SK-MEL-5 (cell line): ENCODE measurements at regions not wholly inside any gene's neighbourhood (a gene's known extent, or its start where the extent isn't known, plus 50 kb on each side); places are given as distances from the start of the nearest gene placed in this dataset.

Source experiments
- DNase-seq: peaks from one replicate; pipeline ENCODE4 v3.0.0-alpha.2; 2016; ENCODE audit warnings: low read depth, low spot score
- in situ Hi-C: cut with HindIII; loops from 2 replicates; pipeline ENCODE4 v1.10.0; 2016; ENCODE audit warnings: low sequenced_read_pairs, high pct_unique_total_duplicates, low pct_unique_long_range_greater_than_20kb

DNA sequence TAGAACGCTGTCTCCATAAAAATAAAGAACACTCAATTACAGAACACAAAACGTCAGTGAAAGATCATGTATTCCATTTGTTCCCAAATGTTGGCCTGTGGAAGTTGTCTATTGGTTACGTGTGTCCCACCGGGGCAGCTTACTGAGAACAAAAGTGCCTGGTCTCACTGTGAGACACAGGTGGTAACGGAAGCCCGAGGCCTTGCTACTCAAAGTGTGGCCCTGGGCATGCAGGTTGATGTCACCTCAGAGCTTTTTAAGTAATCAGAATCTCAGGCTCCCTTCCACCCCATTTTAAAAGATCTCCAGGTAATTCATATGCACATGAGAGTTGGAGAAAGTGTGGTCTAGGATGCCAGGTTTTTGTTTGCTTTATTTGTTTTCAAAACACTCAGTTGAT is 422.5 kb upstream of the OPRM1 start:
- in situ Hi-C loops = no loop called here
- DNase-seq = no peak

DNA sequence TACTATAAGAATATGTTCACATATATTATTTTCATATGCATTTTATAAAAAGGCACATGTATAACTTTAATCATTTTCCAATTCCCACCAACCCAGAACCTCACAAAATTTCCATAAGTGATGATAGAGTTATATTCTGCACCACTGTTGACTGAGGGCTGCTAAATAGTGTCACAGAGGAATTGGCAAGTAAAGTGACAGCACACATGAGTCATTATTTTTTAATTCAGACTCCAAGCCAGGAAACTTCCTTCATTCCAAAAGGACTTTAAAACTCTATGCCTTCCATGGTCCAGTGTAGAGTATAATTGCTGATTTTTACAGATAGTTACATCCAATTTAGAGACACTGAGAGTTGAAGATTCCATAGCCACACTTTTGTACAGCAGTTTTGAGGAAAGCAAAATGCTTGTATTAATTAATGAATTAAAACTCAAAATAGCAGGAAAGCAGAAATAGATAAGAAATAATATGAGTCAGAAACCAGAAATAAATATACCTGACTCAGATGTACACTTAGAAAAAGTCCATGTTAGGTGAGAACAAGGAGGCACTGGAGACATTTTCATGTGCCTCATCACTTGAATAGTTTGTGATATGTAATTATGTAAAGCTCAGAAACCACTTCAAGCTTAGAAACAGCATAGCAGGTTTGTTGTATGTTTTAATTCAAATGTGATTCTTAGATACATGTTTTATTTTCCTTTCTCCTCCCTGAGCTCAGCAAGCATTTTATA is 425.2 kb upstream of the OPRM1 start:
- no peak for DNase-seq
- in situ Hi-C loops = no loop called here

DNA sequence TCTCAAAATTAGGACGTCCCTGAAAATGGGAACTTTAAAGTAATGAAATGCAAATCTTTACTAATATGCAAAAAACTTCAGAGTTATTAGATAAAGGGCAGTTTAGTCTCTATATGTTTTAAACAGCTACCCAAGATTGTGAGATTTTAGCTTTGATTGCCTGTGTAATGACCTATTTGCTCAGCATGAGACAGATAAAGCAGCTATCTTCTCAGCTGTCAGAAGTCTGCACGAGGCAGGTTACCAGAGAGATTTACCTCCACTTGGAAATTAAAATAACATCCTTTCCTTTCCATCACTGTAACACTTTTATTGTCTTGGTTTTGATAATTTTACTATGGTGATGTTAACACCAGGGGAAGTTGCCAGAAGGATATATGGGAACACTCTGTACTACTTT is 436.6 kb upstream of the OPRM1 start:
- in situ Hi-C loops = no loop called here
- DNase-seq = no peak

DNA sequence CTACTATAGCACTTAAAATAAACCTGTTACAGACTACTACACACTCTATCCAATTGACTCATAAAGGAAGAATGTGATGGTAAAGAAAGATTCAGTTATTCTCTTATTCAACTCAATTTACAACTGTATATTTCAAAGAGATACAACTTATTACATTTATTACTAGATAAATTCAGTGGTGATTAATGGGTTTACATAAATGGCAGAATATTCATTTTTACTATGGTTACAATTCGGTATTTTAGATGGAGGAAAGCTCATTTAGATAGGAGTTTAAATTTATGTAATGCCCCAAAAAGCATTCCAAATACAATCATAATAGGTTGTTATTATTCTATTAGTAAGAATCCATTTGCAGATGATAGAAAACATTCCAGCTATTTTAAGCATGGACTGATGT is 439.1 kb upstream of the OPRM1 start:
- DNase-seq = no peak
- in situ Hi-C loops = no loop called here

DNA sequence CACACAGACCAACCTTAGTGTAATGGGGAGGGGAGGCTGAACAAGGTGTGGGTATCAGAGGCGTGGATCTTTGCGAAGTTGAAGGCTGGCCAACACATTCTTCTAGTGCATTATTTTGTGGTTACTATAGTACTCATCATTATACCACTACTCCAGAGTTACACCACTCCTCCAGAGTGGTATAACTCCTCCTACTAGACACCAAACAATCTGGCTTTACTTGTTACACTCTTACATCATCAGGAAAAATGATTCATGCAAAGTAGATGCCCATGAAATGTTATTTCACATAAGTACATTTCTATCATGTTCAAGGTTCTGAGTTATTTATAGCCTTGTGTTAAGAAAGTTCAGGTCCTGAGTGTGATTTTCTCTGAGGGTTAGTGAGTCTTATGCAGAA is 443.1 kb upstream of the OPRM1 start:
- DNase-seq = no peak
- in situ Hi-C loops = no loop called here

DNA sequence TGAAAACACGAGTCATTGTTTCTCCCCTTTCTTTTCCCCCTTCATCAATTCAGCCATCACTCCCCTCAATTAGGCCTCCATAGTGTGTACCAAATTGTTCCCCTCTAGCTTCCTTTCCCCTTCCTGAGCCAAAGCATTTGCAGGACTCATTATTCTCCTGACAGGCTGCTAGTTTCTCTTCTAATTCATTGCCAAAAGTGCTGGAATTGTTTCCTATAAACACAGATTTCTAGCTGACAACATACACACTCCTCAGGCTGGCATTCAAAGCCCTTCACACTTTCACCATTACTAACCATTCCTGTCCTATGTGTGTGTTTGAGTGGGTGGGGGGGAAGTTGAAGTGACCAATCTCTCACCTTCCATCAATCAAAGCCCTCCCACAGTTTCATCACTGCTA is 444.2 kb upstream of the OPRM1 start:
- in situ Hi-C loops = no loop called here
- no peak for DNase-seq

DNA sequence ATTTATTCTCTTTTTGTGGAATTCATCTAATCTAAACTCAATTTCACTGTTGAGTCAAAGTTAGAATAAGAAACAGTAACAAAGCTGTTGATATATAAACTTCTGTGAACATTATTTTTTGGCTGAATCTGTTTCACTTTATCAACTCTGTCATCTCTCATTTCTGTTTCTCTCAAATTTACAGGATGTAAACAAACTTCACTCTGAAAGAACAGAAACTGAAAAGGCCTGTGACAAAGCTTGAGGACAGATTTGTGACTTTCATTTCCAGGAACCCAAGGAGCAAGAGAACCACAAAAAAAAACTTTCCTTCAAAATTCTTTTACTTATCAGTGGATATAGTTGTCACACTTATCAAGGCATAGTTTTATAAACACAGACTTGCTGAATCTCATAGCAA is 447.9 kb upstream of the OPRM1 start:
- no peak for DNase-seq
- in situ Hi-C loops = no loop called here

DNA sequence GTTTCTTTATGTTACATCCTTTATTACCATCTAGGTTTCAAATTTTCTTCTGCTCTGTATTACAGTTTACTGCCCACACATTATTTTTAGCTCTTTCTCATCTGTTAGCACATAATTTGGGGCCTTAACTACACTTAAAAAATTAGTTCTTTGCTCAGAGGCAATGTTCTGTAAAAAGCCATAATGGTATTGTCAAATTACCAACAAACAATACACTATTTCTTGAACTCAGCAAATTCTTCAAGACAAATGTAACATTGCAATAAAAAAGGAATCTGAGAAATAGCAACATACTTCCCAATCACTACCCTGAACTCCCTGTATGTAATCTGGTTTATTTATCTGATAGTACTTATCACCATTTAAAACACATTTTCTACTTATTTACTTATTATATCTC is 448.6 kb upstream of the OPRM1 start:
- in situ Hi-C loops = no loop called here
- DNase-seq = no peak

DNA sequence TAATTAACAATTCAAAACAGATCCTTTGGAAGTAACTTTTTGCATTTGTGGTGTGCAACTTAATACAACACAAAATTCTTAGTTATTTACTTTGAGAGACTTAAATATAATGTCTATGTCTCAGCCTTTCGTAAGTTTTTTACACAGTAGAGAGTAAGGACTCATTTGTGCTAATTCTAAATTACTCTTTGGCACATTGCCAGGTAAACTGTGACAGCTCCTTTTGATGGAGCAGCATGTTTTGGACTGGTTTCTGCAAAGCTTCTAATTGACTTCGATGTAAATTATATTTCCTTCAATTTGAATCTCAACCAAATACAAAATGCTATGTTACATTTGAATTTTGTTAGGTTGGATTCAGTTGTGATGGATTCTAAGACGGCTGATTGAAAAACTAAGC is 450.7 kb upstream of the OPRM1 start:
- DNase-seq = no peak
- in situ Hi-C loops = no loop called here

DNA sequence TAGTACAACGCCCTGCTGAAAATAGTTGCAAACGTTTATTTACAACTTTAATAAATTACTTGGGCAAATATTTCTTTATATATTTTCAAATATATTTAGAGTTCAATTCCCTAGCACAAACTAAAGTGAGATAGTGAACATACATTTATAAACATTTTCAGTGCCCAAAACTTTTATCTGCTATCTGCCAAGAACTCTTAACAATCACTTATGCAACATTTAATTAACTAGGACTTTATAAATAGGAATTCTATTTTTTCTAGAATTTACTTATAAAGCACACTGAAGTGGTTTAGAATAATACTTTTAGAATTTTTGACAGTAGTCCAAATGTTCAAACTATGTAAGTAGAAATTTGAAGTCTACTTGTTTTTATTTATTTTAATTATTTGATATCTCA is 452.6 kb upstream of the RGS17 start:
- in situ Hi-C loops = no loop called here
- no peak for DNase-seq

DNA sequence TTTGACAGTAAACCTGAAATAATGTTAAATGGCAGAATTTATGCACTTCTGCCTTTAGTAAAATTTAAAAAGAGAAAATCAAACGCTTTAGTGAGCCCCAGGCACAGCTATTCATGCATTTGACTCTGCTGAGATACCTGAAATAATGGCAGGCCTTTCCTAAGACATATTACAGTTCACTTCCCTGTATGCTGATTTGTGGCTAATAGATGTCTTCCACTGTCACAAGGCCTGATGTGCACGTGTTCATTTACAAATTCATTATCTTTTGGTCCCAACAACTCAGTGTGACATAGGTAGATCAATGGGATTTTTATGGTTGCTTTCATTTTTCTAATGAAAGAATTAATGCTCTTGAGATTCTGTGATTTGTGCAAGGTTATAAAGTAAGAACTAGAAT is 449.7 kb upstream of the RGS17 start:
- in situ Hi-C loops = no loop called here
- DNase-seq = no peak

DNA sequence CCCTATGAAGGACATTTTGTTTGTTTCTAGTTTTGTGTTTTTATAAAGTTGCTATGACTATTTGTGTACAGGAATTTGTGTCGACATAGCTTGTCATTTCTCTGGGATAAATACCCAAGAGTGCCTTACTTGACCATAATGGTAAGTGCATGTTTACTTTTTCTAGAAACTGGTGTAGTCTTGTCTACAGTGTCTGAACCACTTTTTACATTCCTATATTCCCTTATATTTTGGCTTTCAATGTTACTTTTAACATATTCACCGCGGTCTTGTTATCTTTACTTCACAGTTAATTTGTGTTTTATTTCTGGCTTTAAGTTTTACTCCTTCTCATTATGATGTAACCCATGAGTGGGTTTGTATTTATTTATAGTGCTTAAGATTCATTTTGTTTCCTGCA is 444.4 kb upstream of the RGS17 start:
- in situ Hi-C loops = no loop called here
- DNase-seq = no peak

DNA sequence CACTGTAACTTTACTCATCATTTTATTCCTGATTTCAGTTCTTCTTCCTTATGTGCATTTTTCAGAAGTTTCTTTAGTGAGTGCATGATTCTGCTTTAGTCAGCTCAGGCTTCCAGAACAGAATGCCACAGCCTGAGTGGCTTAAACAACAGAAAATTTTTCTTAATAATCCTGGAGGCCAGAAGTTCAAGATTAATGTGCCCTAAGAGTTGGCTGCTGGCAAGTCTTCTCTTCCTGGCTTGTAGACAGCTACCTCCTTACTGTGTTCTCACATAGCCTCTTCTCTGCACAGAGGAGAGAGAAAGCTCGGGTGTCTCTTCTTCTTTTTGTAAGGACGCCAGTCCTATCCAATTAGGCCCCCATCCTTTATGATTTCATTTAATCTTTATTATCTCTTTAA is 443.1 kb upstream of the RGS17 start:
- in situ Hi-C loops = no loop called here
- DNase-seq = no peak

DNA sequence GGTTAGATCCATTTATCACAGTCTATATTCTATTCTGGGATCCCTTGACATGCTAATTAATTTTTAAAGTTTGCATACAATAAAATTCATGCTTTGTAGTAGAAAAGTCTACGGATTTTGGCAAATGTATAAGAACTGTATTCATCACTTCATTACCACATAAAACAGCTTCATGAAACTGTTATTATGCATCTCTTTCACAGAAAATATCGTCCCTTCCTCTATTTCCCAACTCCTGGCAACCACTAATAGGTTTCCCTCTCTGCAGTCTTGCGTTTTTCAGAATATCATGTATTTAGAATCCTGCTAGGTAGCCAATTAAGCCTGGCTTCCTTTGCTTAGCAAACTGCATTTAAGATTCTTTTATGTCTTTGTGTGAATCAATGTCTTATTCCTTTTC is 441.3 kb upstream of the RGS17 start:
- in situ Hi-C loops = no loop called here
- no peak for DNase-seq

DNA sequence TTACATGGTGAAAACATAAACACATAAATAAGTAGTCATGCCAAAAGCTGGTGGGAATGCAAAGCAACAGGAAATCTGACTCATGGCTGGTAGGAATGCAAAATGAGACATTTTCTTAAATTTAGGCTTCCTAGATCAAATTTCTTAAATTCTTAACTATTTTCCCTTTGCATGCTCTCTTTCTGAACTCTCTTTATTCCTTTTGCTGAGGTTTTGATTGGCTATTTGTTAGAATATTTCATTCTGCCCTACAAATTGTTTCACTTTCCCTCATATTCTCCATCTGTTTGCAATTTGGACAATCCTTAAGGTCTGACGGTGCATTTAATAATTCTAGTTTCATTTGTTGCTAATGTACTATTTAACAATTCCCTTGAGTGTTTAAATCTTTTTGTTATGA is 437.5 kb upstream of the RGS17 start:
- in situ Hi-C loops = no loop called here
- no peak for DNase-seq

DNA sequence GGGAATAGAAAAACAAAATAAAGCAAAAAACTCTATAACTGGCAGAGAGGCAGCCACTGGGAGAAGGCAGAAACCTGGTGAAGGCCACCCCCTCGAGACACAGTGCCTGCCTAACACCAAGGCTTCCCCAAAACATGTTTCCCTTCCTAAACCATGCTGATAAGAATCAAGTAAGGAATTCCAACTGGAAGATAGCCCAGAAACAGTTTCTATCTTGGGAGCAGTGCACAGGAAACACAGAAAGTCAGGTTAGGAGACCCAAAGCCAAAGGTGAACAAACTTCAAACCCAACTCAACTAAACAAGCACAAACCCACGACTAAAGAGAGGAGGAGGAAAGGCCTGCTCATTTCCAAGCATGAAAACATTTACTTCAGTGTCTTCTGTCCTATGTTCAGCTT is 433.7 kb upstream of the RGS17 start:
- in situ Hi-C loops = no loop called here
- DNase-seq = no peak

DNA sequence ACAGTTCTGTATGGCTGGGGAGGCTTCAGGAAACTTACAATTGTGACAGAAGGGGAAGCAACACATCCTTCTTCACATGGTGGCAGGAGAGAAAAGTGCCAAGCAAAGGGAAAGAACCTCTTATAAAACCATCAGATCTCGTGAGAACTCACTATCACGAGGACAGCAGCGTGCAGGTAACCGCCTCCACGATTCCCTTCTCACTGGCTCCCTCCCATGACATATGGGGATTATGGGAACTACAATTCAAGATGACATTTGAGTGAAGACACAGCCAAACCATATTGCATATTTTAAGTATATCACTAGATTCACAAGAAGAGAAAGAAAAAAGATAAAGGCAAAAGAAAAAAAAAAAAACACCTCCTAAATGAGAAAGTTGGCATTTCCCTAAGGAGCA is 431.9 kb upstream of the RGS17 start:
- in situ Hi-C loops = no loop called here
- peak; percentile 36 for DNase-seq

DNA sequence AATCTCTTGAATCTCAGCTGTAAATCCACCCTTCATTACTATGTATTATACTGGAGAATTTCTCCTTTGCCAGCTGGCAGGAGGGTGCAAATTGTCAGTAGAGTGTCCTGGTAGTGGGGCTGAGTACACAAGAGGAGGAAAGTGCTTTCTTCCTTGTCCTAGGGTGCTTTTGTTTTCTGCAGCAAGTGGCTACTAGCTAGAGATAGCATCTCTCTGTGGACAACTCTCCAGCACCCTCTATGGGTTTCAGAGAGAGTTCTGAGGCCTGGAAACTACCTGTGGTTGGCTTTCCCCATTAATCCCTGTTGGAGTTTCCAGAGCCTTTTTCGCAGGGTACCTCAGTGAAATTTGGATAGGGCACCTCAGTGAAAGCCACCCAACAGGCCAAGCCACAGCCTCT is 422.5 kb upstream of the RGS17 start:
- in situ Hi-C loops = no loop called here
- peak; percentile 56 for DNase-seq

DNA sequence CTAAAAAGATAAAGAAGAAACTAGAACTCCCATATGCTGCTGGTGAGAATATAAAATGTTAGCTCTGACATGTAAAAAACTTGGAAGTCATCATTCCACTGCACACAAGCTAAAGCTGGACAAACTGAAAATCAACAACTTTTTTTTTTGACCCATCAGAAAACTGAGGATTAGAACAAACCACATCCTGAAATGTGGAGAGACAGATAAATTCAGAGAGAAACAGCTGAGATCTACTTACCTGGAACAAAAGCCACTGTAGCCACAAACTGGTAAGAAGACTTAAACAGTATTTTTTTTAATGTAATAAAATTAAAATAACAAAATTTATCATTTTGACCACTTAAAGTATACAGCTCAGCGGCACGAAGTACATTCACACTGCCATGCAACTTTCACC is 408.5 kb upstream of the RGS17 start:
- DNase-seq = no peak
- in situ Hi-C loops = no loop called here

DNA sequence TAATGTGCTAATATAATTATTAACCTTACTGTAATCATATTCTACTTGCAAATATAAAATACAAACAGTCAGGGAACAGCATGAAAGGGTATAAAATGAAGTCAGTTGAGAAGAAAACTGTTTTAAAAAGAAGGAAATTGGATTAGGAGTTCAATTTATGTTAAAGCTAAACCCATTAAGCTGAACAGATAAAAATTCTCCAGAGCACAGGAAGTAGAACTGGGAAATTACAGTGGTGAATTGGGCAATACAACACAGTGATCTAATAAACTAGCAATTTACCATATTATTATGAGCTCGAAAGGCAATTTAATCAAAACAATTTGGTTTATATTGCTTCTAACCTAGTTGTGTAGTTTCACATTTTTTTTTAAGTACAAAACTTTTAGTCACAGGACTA is 407.4 kb upstream of the RGS17 start:
- in situ Hi-C loops = no loop called here
- no peak for DNase-seq
